ENCODE measurements at regions not wholly inside any gene's neighbourhood (a gene's known extent, or its start where the extent isn't known, plus 50 kb on each side); places are given as distances from the start of the nearest gene placed in this dataset.

- DNase-seq (ENCODE audit: low read depth, low spot score): no peak
- H3K4me3 ChIP-seq (ENCODE audit: low read depth, low read length): no peak overlapping the region
- POLR2A ChIA-PET: no interaction called here
- CTCF ChIA-PET: no interaction called here
- no peak for TF ChIP-seq CTCF (IDR thresholded peaks at IDR 0.05; ENCODE audit: insufficient read depth, low read length, missing control alignments)
Observed at GRCh38 chr4:149095811-149096210, 653.6 kb upstream of the NR3C2 start.

GRCh38 chr4:149095001-149095400 is 652.8 kb upstream of the NR3C2 start:
- no peak for DNase-seq (ENCODE audit: low read depth, low spot score)
- no peak overlapping the region for H3K4me3 ChIP-seq (ENCODE audit: low read depth, low read length)
- ChIA-PET CTCF (interaction anchor here (0.7 kb wide), 1 partner anchor 341 kb away, joined by 3 read pairs; no protein-coding TSS in a partner anchor), POLR2A (no interaction called here)
- TF ChIP-seq CTCF (IDR thresholded peaks at IDR 0.05; ENCODE audit: insufficient read depth, low read length, missing control alignments): no peak

- ChIA-PET POLR2A (no interaction called here), CTCF (no interaction called here)
- no peak for TF ChIP-seq CTCF (IDR thresholded peaks at IDR 0.05; ENCODE audit: insufficient read depth, low read length, missing control alignments)
- no peak for DNase-seq (ENCODE audit: low read depth, low spot score)
- H3K4me3 ChIP-seq (ENCODE audit: low read depth, low read length): no peak overlapping the region
Observed at GRCh38 chr4:149084144-149084543, 641.9 kb upstream of the NR3C2 start.

GRCh38 chr4:149077181-149077580 is 635.0 kb upstream of the NR3C2 start:
- ChIA-PET CTCF (no interaction called here), POLR2A (no interaction called here)
- no peak for DNase-seq (ENCODE audit: low read depth, low spot score)
- TF ChIP-seq CTCF (IDR thresholded peaks at IDR 0.05; ENCODE audit: insufficient read depth, low read length, missing control alignments): no peak
- H3K4me3 ChIP-seq (ENCODE audit: low read depth, low read length): no peak overlapping the region

GRCh38 chr4:149076401-149076800 is 634.2 kb upstream of the NR3C2 start:
- no peak for TF ChIP-seq CTCF (IDR thresholded peaks at IDR 0.05; ENCODE audit: insufficient read depth, low read length, missing control alignments)
- CTCF ChIA-PET: no interaction called here
- no peak overlapping the region for H3K4me3 ChIP-seq (ENCODE audit: low read depth, low read length)
- POLR2A ChIA-PET: no interaction called here
- DNase-seq (ENCODE audit: low read depth, low spot score): no peak

- ChIA-PET CTCF (no interaction called here), POLR2A (no interaction called here)
- no peak for DNase-seq (ENCODE audit: low read depth, low spot score)
- no peak for TF ChIP-seq CTCF (IDR thresholded peaks at IDR 0.05; ENCODE audit: insufficient read depth, low read length, missing control alignments)
- no peak overlapping the region for H3K4me3 ChIP-seq (ENCODE audit: low read depth, low read length)
Observed at GRCh38 chr4:149072384-149072783, 630.2 kb upstream of the NR3C2 start.
